ENCODE measurements at regions not wholly inside any gene's neighbourhood (a gene's known extent, or its start where the extent isn't known, plus 50 kb on each side); places are given as distances from the start of the nearest gene placed in this dataset.

DNA sequence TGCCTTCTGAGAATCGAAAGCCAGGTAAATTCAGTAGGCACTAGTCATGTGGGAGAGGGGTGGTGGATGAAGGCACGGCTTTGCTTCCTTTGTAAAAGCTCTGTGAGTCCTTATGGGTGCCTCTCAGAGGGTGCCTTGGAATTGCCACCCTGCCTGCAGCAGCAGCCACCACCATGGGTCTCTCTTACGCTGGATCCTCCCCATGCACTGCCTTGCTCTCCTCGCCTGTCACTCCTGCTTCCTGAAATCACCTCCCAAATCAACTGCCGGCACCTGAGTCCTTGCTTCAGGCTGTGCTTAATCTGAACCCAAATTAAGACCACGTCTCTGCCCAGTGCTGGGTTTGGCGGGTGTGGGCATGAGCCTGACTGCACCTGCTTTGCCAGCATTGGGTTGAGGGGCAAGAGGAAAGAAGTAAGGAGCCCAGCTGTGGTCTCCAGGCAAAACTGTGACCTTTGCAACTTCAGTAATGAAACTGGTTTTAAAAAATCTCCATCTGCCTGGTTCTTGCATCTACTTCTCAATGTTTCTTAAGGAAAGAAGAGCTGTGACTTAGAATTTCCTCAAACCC is 55.9 kb upstream of the CLMN start:
- WGBS, 2 experiments (ENCODE audit: insufficient coverage in 1 of 2, insufficient read length in 1 of 2), result 71% methylated on average over 5 to 7 of the region's 7 CpGs
- no peak overlapping the region for H3K27ac ChIP-seq (ENCODE audit: low read depth, low read length)
- peaks cover 29% of the 10 kb centered on the region for H3K9me3 Mint-ChIP-seq
- H3K4me3 Mint-ChIP-seq, result no peak overlapping the region
- peaks cover 22% of the 10 kb centered on the region for H3K27me3 Mint-ChIP-seq (ENCODE audit: insufficient read depth)
- TF ChIP-seq, protein P1, sequence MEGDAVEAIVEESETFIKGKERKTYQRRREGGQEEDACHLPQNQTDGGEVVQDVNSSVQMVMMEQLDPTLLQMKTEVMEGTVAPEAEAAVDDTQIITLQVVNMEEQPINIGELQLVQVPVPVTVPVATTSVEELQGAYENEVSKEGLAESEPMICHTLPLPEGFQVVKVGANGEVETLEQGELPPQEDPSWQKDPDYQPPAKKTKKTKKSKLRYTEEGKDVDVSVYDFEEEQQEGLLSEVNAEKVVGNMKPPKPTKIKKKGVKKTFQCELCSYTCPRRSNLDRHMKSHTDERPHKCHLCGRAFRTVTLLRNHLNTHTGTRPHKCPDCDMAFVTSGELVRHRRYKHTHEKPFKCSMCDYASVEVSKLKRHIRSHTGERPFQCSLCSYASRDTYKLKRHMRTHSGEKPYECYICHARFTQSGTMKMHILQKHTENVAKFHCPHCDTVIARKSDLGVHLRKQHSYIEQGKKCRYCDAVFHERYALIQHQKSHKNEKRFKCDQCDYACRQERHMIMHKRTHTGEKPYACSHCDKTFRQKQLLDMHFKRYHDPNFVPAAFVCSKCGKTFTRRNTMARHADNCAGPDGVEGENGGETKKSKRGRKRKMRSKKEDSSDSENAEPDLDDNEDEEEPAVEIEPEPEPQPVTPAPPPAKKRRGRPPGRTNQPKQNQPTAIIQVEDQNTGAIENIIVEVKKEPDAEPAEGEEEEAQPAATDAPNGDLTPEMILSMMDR (conservative IDR thresholded peaks at IDR 0.05), result no peak
- H3K9ac ChIP-seq (ENCODE audit: extremely low read depth, low read length, poor library complexity, severe bottlenecking), result no peak overlapping the region
- no peak for DNase-seq
- peaks cover 22% of the 10 kb centered on the region for H3K27me3 ChIP-seq (ENCODE audit: control insufficient read depth, insufficient read depth, low read length, poor library complexity, severe bottlenecking)
- H3K36me3 ChIP-seq (ENCODE audit: control insufficient read depth, insufficient read depth, low read length), result no peaks in the 10 kb centered on the region
- H3K4me1 ChIP-seq (ENCODE audit: control insufficient read depth, insufficient read depth, low read length), result no peaks in the 10 kb centered on the region
- H3K9me3 ChIP-seq (ENCODE audit: control insufficient read depth, low read length), result peaks cover 27% of the 10 kb centered on the region
- no peak overlapping the region for H3K4me3 ChIP-seq (ENCODE audit: low read length)
- no peaks in the 10 kb centered on the region for H3K4me1 Mint-ChIP-seq
- H3K27ac Mint-ChIP-seq, result no peak overlapping the region
- peaks cover 4% of the 10 kb centered on the region for H3K36me3 Mint-ChIP-seq (ENCODE audit: low read depth)

DNA sequence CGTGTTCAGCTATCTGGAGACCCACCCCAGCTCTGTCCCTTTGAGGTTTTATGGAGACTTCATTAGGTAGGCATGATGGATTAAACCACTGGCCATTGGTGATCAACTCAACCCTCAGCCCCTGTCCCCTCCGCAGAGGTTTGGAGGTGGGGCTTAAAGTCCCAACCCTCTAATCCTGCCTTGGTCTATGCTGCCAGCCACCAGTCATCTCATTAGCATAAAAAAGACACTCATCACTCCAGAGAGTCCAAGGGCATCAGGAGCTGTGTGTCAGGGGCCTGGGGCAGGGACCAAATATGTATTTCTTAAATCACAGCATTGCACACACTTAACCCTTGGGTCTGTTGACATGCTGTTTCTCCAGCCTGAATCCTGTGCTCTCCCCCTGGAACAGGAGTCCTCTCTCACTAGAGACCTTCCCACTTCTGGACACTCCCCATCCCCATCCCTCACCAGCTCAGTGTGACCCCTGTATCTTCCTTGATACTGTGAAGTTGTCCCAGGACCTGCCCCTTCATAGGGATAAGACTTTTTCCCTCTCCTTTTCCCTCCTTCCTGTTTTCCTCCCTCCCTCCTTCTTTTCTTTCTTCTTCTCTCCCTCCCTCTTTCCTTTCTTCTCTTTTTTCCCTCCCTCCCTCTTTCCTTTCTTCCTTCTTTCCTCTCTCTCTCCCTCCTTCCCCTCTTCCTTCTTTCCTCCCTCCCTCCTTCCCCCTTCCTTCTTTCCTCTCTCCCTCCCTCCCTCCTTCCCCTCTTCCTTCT is 54.7 kb upstream of the CLMN start:
- no peaks in the 10 kb centered on the region for H3K36me3 ChIP-seq (ENCODE audit: control insufficient read depth, insufficient read depth, low read length)
- Mint-ChIP-seq H3K27ac (no peak overlapping the region), H3K4me3 (no peak overlapping the region), H3K9me3 (peaks cover 17% of the 10 kb centered on the region), H3K4me1 (peaks cover 5% of the 10 kb centered on the region), H3K36me3 (ENCODE audit: low read depth) (peaks cover 4% of the 10 kb centered on the region), H3K27me3 (ENCODE audit: insufficient read depth) (peaks cover 22% of the 10 kb centered on the region)
- WGBS, 2 experiments (ENCODE audit: insufficient coverage in 1 of 2, insufficient read length in 1 of 2), result 44% methylated on average over 2 of the region's 2 CpGs; no CpG with 5 or more reads in 1 of the 2 experiments
- peaks cover 14% of the 10 kb centered on the region for H3K9me3 ChIP-seq (ENCODE audit: control insufficient read depth, low read length)
- TF ChIP-seq, protein P1 (conservative IDR thresholded peaks at IDR 0.05), result no peak
- DNase-seq, result no peak
- H3K27ac ChIP-seq (ENCODE audit: low read depth, low read length), result no peak overlapping the region
- no peaks in the 10 kb centered on the region for H3K4me1 ChIP-seq (ENCODE audit: control insufficient read depth, insufficient read depth, low read length)
- H3K4me3 ChIP-seq (ENCODE audit: low read length), result no peak overlapping the region
- peaks cover 22% of the 10 kb centered on the region for H3K27me3 ChIP-seq (ENCODE audit: control insufficient read depth, insufficient read depth, low read length, poor library complexity, severe bottlenecking)
- H3K9ac ChIP-seq (ENCODE audit: extremely low read depth, low read length, poor library complexity, severe bottlenecking), result no peak overlapping the region

DNA sequence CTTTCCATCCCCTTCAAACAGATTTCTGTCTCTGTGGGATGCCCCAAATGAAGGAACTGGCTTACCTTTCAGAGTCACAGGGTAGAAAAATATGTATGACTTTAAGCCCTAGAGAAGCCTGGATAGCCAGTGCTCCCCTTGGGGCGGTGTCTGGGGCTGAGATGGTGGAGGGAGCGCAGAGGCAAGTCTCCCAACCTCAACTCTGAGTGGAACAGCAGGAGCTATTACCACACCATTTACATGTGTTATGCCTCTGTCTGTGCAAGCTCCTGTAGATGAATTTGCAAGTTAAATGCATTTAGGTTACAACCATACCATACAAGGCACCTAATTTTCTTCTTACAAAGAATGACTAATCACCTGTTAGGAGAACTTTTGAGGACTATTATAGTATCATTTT is 50.4 kb upstream of the CLMN start:
- H3K27me3 ChIP-seq (ENCODE audit: control insufficient read depth, insufficient read depth, low read length, poor library complexity, severe bottlenecking), result peaks cover 8% of the 10 kb centered on the region
- Mint-ChIP-seq H3K4me1 (peaks cover 5% of the 10 kb centered on the region), H3K4me3 (no peak overlapping the region), H3K27ac (no peak overlapping the region), H3K36me3 (ENCODE audit: low read depth) (no peaks in the 10 kb centered on the region), H3K27me3 (ENCODE audit: insufficient read depth) (peaks cover 15% of the 10 kb centered on the region), H3K9me3 (no peaks in the 10 kb centered on the region)
- no peaks in the 10 kb centered on the region for H3K9me3 ChIP-seq (ENCODE audit: control insufficient read depth, low read length)
- H3K27ac ChIP-seq (ENCODE audit: low read depth, low read length), result no peak overlapping the region
- WGBS, 2 experiments (ENCODE audit: insufficient coverage in 1 of 2, insufficient read length in 1 of 2), result 75 to 80% methylated on average over 2 of the region's 2 CpGs
- no peak overlapping the region for H3K4me3 ChIP-seq (ENCODE audit: low read length)
- peak; percentile 74 for DNase-seq
- H3K36me3 ChIP-seq (ENCODE audit: control insufficient read depth, insufficient read depth, low read length), result no peaks in the 10 kb centered on the region
- TF ChIP-seq, protein P1 (conservative IDR thresholded peaks at IDR 0.05), result no peak
- no peaks in the 10 kb centered on the region for H3K4me1 ChIP-seq (ENCODE audit: control insufficient read depth, insufficient read depth, low read length)
- H3K9ac ChIP-seq (ENCODE audit: extremely low read depth, low read length, poor library complexity, severe bottlenecking), result no peak overlapping the region
